ENCODE measurements at regions not wholly inside any gene's neighbourhood (a gene's known extent, or its start where the extent isn't known, plus 50 kb on each side); places are given as distances from the start of the nearest gene placed in this dataset.

- H3K9ac ChIP-seq (ENCODE audit: low read length), result no peak overlapping the region
- no peaks in the 10 kb centered on the region for H3K36me3 ChIP-seq (ENCODE audit: insufficient read depth, low read length)
- no peak overlapping the region for H3K4me3 ChIP-seq (ENCODE audit: low read depth in 1 of 2, low read length in 2 of 2)
- no peak overlapping the region for H3K27ac ChIP-seq (ENCODE audit: low read depth, low read length)
- H3K27me3 ChIP-seq (ENCODE audit: control insufficient read depth in 1 of 2, insufficient read depth in 2 of 2, low read length in 2 of 2), result no peaks in the 10 kb centered on the region
- no peaks in the 10 kb centered on the region for H3K9me3 ChIP-seq (ENCODE audit: low read length)
- H3K4me1 ChIP-seq (ENCODE audit: insufficient read depth, low read length), result no peaks in the 10 kb centered on the region
Observed at GRCh38 chr2:59005836-59006615, 764.9 kb upstream of the FANCL start.

GRCh38 chr2:59004621-59005020 is 763.5 kb upstream of the FANCL start:
- no peaks in the 10 kb centered on the region for H3K27me3 ChIP-seq (ENCODE audit: control insufficient read depth in 1 of 2, insufficient read depth in 2 of 2, low read length in 2 of 2)
- H3K4me1 ChIP-seq (ENCODE audit: insufficient read depth, low read length), result no peaks in the 10 kb centered on the region
- H3K27ac ChIP-seq (ENCODE audit: low read depth, low read length), result no peak overlapping the region
- no peaks in the 10 kb centered on the region for H3K36me3 ChIP-seq (ENCODE audit: insufficient read depth, low read length)
- H3K9me3 ChIP-seq (ENCODE audit: low read length), result no peaks in the 10 kb centered on the region
- H3K9ac ChIP-seq (ENCODE audit: low read length), result no peak overlapping the region
- H3K4me3 ChIP-seq (ENCODE audit: low read depth in 1 of 2, low read length in 2 of 2), result no peak overlapping the region

- H3K36me3 ChIP-seq (ENCODE audit: insufficient read depth, low read length), result no peaks in the 10 kb centered on the region
- no peaks in the 10 kb centered on the region for H3K27me3 ChIP-seq (ENCODE audit: control insufficient read depth in 1 of 2, insufficient read depth in 2 of 2, low read length in 2 of 2)
- no peak overlapping the region for H3K27ac ChIP-seq (ENCODE audit: low read depth, low read length)
- H3K9ac ChIP-seq (ENCODE audit: low read length), result no peak overlapping the region
- no peaks in the 10 kb centered on the region for H3K9me3 ChIP-seq (ENCODE audit: low read length)
- no peaks in the 10 kb centered on the region for H3K4me1 ChIP-seq (ENCODE audit: insufficient read depth, low read length)
- H3K4me3 ChIP-seq (ENCODE audit: low read depth in 1 of 2, low read length in 2 of 2), result no peak overlapping the region
Observed at GRCh38 chr2:59000796-59001195, 759.7 kb upstream of the FANCL start.

- Histone ChIP-seq H3K9me3 (ENCODE audit: low read length) (no peaks in the 10 kb centered on the region), H3K27ac (ENCODE audit: low read depth, low read length) (no peak overlapping the region), H3K9ac (ENCODE audit: low read length) (no peak overlapping the region), H3K4me1 (ENCODE audit: insufficient read depth, low read length) (peaks cover 6% of the 10 kb centered on the region), H3K27me3 (ENCODE audit: control insufficient read depth in 1 of 2, insufficient read depth in 2 of 2, low read length in 2 of 2) (no peaks in the 10 kb centered on the region), H3K36me3 (ENCODE audit: insufficient read depth, low read length) (no peaks in the 10 kb centered on the region), H3K4me3 (ENCODE audit: low read depth in 1 of 2, low read length in 2 of 2) (no peak overlapping the region)
Observed at GRCh38 chr2:58992062-58992706, 751.1 kb upstream of the FANCL start.

GRCh38 chr2:58991357-58991756 is 750.2 kb upstream of the FANCL start:
- H3K9me3 ChIP-seq (ENCODE audit: low read length), result no peaks in the 10 kb centered on the region
- no peaks in the 10 kb centered on the region for H3K27me3 ChIP-seq (ENCODE audit: control insufficient read depth in 1 of 2, insufficient read depth in 2 of 2, low read length in 2 of 2)
- no peak overlapping the region for H3K4me3 ChIP-seq (ENCODE audit: low read depth in 1 of 2, low read length in 2 of 2)
- no peaks in the 10 kb centered on the region for H3K36me3 ChIP-seq (ENCODE audit: insufficient read depth, low read length)
- H3K4me1 ChIP-seq (ENCODE audit: insufficient read depth, low read length), result peaks cover 6% of the 10 kb centered on the region
- H3K9ac ChIP-seq (ENCODE audit: low read length), result no peak overlapping the region
- H3K27ac ChIP-seq (ENCODE audit: low read depth, low read length), result no peak overlapping the region

- Histone ChIP-seq H3K27me3 (ENCODE audit: control insufficient read depth in 1 of 2, insufficient read depth in 2 of 2, low read length in 2 of 2) (no peaks in the 10 kb centered on the region), H3K36me3 (ENCODE audit: insufficient read depth, low read length) (no peaks in the 10 kb centered on the region), H3K9ac (ENCODE audit: low read length) (no peak overlapping the region), H3K9me3 (ENCODE audit: low read length) (no peaks in the 10 kb centered on the region), H3K27ac (ENCODE audit: low read depth, low read length) (no peak overlapping the region), H3K4me3 (ENCODE audit: low read depth in 1 of 2, low read length in 2 of 2) (no peak overlapping the region), H3K4me1 (ENCODE audit: insufficient read depth, low read length) (no peaks in the 10 kb centered on the region)
Observed at GRCh38 chr2:58985541-58985940, 744.4 kb upstream of the FANCL start.

GRCh38 chr2:58984731-58985130 is 743.6 kb upstream of the FANCL start:
- Histone ChIP-seq H3K27ac (ENCODE audit: low read depth, low read length) (no peak overlapping the region), H3K36me3 (ENCODE audit: insufficient read depth, low read length) (no peaks in the 10 kb centered on the region), H3K27me3 (ENCODE audit: control insufficient read depth in 1 of 2, insufficient read depth in 2 of 2, low read length in 2 of 2) (no peaks in the 10 kb centered on the region), H3K4me3 (ENCODE audit: low read depth in 1 of 2, low read length in 2 of 2) (no peak overlapping the region), H3K9ac (ENCODE audit: low read length) (no peak overlapping the region), H3K9me3 (ENCODE audit: low read length) (no peaks in the 10 kb centered on the region), H3K4me1 (ENCODE audit: insufficient read depth, low read length) (no peaks in the 10 kb centered on the region)

GRCh38 chr2:58983111-58983510 is 742.0 kb upstream of the FANCL start:
- Histone ChIP-seq H3K9me3 (ENCODE audit: low read length) (no peaks in the 10 kb centered on the region), H3K36me3 (ENCODE audit: insufficient read depth, low read length) (no peaks in the 10 kb centered on the region), H3K27me3 (ENCODE audit: control insufficient read depth in 1 of 2, insufficient read depth in 2 of 2, low read length in 2 of 2) (no peaks in the 10 kb centered on the region), H3K9ac (ENCODE audit: low read length) (no peak overlapping the region), H3K4me1 (ENCODE audit: insufficient read depth, low read length) (no peaks in the 10 kb centered on the region), H3K4me3 (ENCODE audit: low read depth in 1 of 2, low read length in 2 of 2) (no peak overlapping the region), H3K27ac (ENCODE audit: low read depth, low read length) (no peak overlapping the region)

GRCh38 chr2:58981237-58981636 is 740.1 kb upstream of the FANCL start:
- Histone ChIP-seq H3K27ac (ENCODE audit: low read depth, low read length) (no peak overlapping the region), H3K9ac (ENCODE audit: low read length) (no peak overlapping the region), H3K36me3 (ENCODE audit: insufficient read depth, low read length) (no peaks in the 10 kb centered on the region), H3K27me3 (ENCODE audit: control insufficient read depth in 1 of 2, insufficient read depth in 2 of 2, low read length in 2 of 2) (no peaks in the 10 kb centered on the region), H3K9me3 (ENCODE audit: low read length) (no peaks in the 10 kb centered on the region), H3K4me1 (ENCODE audit: insufficient read depth, low read length) (no peaks in the 10 kb centered on the region), H3K4me3 (ENCODE audit: low read depth in 1 of 2, low read length in 2 of 2) (no peak overlapping the region)

GRCh38 chr2:58976375-58977071 is 735.4 kb upstream of the FANCL start:
- no peaks in the 10 kb centered on the region for H3K36me3 ChIP-seq (ENCODE audit: insufficient read depth, low read length)
- no peaks in the 10 kb centered on the region for H3K27me3 ChIP-seq (ENCODE audit: control insufficient read depth in 1 of 2, insufficient read depth in 2 of 2, low read length in 2 of 2)
- H3K9ac ChIP-seq (ENCODE audit: low read length), result no peak overlapping the region
- no peaks in the 10 kb centered on the region for H3K4me1 ChIP-seq (ENCODE audit: insufficient read depth, low read length)
- no peak overlapping the region for H3K4me3 ChIP-seq (ENCODE audit: low read depth in 1 of 2, low read length in 2 of 2)
- no peaks in the 10 kb centered on the region for H3K9me3 ChIP-seq (ENCODE audit: low read length)
- H3K27ac ChIP-seq (ENCODE audit: low read depth, low read length), result no peak overlapping the region

- Histone ChIP-seq H3K36me3 (ENCODE audit: insufficient read depth, low read length) (no peaks in the 10 kb centered on the region), H3K27ac (ENCODE audit: low read depth, low read length) (no peak overlapping the region), H3K4me3 (ENCODE audit: low read depth in 1 of 2, low read length in 2 of 2) (no peak overlapping the region), H3K27me3 (ENCODE audit: control insufficient read depth in 1 of 2, insufficient read depth in 2 of 2, low read length in 2 of 2) (no peaks in the 10 kb centered on the region), H3K4me1 (ENCODE audit: insufficient read depth, low read length) (no peaks in the 10 kb centered on the region), H3K9me3 (ENCODE audit: low read length) (no peaks in the 10 kb centered on the region), H3K9ac (ENCODE audit: low read length) (no peak overlapping the region)
Observed at GRCh38 chr2:58974881-58975280, 733.8 kb upstream of the FANCL start.

Measured in muscle layer of colon (tissue), 2 donors.